HepG2 (cell line): ENCODE measurements at regions not wholly inside any gene's neighbourhood (a gene's known extent, or its start where the extent isn't known, plus 50 kb on each side); places are given as distances from the start of the nearest gene placed in this dataset.

Experiments used
- ATAC-seq: fragments of 200-7000 bp; cut with Tn5 transposase; 3 replicates; pipeline ENCODE4 v1.9.1; 2020; ENCODE audit warnings: mild to moderate bottlenecking, moderate library complexity
- BruUV-seq: library from RNA; stranded (reverse); fragments of 400-500 nt; replicated peaks from 2 replicates; lab custom pipeline; 2021; lab: Mats Ljungman, UMichigan
- CTCF ChIA-PET: fragments of 300-600 bp; formaldehyde crosslinking; extraction: SDS; loops from one replicate; lab custom pipeline; 2021; ENCODE audit warnings: low total read pairs, inconsistent platforms, low intra/inter-chr PET ratio; lab: Yijun Ruan, JAX
- POLR2A ChIA-PET: fragments of 350-600 bp; sonication (Branson Sonifier 250); formaldehyde crosslinking; loops from one replicate; lab custom pipeline; 2020; ENCODE audit warnings: antibody characterized with exemption, inconsistent platforms; lab: Yijun Ruan, JAX
- DNase-seq: peaks from one replicate; pipeline ENCODE4 v3.0.0-alpha.2; 2015; ENCODE audit warnings: low spot score
- FAIRE-seq: peaks from 3 replicates; lab custom pipeline; 2011; peaks lifted over from hg19 to GRCh38; lab: Jason Lieb, UNC
- H2AFZ ChIP-seq: one replicate; pipeline ENCODE4 v1.6.1; 2011; ENCODE audit warnings: low read length, inconsistent platforms
- H3K27ac ChIP-seq: fragments of 300-600 bp; 3 replicates; pipeline ENCODE4 v1.8.0; 2011; ENCODE audit warnings: mixed run types, mild to moderate bottlenecking, mixed read lengths, low read length, inconsistent platforms; ENCODE audit not compliant: insufficient read depth; ENCODE audit errors: extremely low read length
- H3K27me3 ChIP-seq, 2 experiments: fragments of 200-600 bp in 1 of 2; 2 replicates in 1 of 2; 3 replicates in 1 of 2; pipeline versions ENCODE4 v1.6.0 to v1.8.0; 2011; ENCODE audit warnings: low read length in 2 of 2, mild to moderate bottlenecking in 2 of 2, moderate library complexity in 2 of 2, inconsistent platforms in 1 of 2; ENCODE audit not compliant: insufficient read depth in 2 of 2, control insufficient read depth in 1 of 2
- H3K36me3 ChIP-seq, 2 experiments: fragments of 200-600 bp in 1 of 2; replicated peaks in 1 of 2; 2 replicates in 1 of 2; 3 replicates in 1 of 2; pipeline versions ENCODE4 v1.5.1 to v1.8.0; 2011; ENCODE audit warnings: low read length in 2 of 2, inconsistent platforms in 1 of 2; ENCODE audit not compliant: insufficient read depth in 2 of 2, control insufficient read depth in 1 of 2
- H3K4me1 ChIP-seq: 2 replicates; pipeline ENCODE4 v1.5.1; 2012; ENCODE audit warnings: low read length, inconsistent platforms; ENCODE audit not compliant: insufficient read depth
- H3K4me2 ChIP-seq: 2 replicates; pipeline ENCODE4 v1.6.0; 2011; ENCODE audit warnings: low read depth, low read length, inconsistent platforms
- H3K4me3 ChIP-seq, 3 experiments: fragments of 200-600 bp in 1 of 3; sonication (generic), shearing (Covaris generic) in 1 of 3; replicated peaks in 1 of 3; 2 replicates each; pipeline ENCODE4 v1.5.1; 2011 to 2016; ENCODE audit warnings: low read length in 3 of 3, inconsistent platforms in 2 of 3, low read depth in 2 of 3, mild to moderate bottlenecking in 2 of 3, control low read depth in 1 of 3, mixed read lengths in 1 of 3; ENCODE audit not compliant: insufficient read depth in 1 of 3
- H3K79me2 ChIP-seq: one replicate; pipeline ENCODE4 v1.6.1; 2011; ENCODE audit warnings: low read length, inconsistent platforms; ENCODE audit not compliant: insufficient read depth
- H3K9ac ChIP-seq: 2 replicates; pipeline ENCODE4 v1.6.0; 2011; ENCODE audit warnings: mild to moderate bottlenecking, low read depth, low read length, inconsistent platforms; ENCODE audit not compliant: insufficient read depth
- H3K9me3 ChIP-seq: 2 replicates; pipeline ENCODE4 v1.5.1; 2012; ENCODE audit warnings: mild to moderate bottlenecking, low read length
- H4K20me1 ChIP-seq: 2 replicates; pipeline ENCODE4 v1.6.0; 2011; ENCODE audit warnings: inconsistent platforms, mild to moderate bottlenecking, low read length, moderate library complexity; ENCODE audit not compliant: insufficient read depth
- ARID2 ChIP-seq: sonication (generic); formaldehyde crosslinking; IDR thresholded peaks from 2 replicates; pipeline ENCODE4 v1.8.1; 2022; ENCODE audit warnings: mild to moderate bottlenecking, missing genetic modification reagents, borderline replicate concordance
- ATAD3A ChIP-seq: sonication (generic); formaldehyde crosslinking; IDR thresholded peaks from 2 replicates; pipeline ENCODE4 v1.4.0; 2020; ENCODE audit warnings: missing genetic modification reagents
- DR1 ChIP-seq: sonication (generic); formaldehyde crosslinking; IDR thresholded peaks from 2 replicates; pipeline ENCODE4 v1.8.0; 2021; ENCODE audit warnings: mild to moderate bottlenecking, missing genetic modification reagents, inconsistent platforms
- KLF13 ChIP-seq: sonication (generic); formaldehyde crosslinking; IDR thresholded peaks from 2 replicates; pipeline ENCODE4 v1.4.0; 2020; ENCODE audit warnings: mild to moderate bottlenecking, missing genetic modification reagents
- NONO ChIP-seq, 2 experiments: fragments of 450-650 bp in 1 of 2; sonication (generic) in 1 of 2; formaldehyde crosslinking in 1 of 2; IDR thresholded peaks in 1 of 2; conservative IDR thresholded peaks in 1 of 2; 2 replicates each; pipeline versions ENCODE4 v1.6.1 to v1.8.0; 2017 to 2022; ENCODE audit warnings: mild to moderate bottlenecking in 1 of 2, missing genetic modification reagents in 1 of 2, moderate library complexity in 1 of 2
- PHF21A ChIP-seq: sonication (generic); formaldehyde crosslinking; IDR thresholded peaks from 2 replicates; pipeline ENCODE4 v1.5.0; 2020; ENCODE audit warnings: mild to moderate bottlenecking, missing genetic modification reagents
- PITX1 ChIP-seq: sonication (generic); formaldehyde crosslinking; IDR thresholded peaks from 2 replicates; pipeline ENCODE4 v1.5.1; 2020; ENCODE audit warnings: mild to moderate bottlenecking, missing genetic modification reagents
- SP5 ChIP-seq: IDR thresholded peaks from 2 replicates; pipeline ENCODE4 v1.6.1; 2016; ENCODE audit warnings: low read depth, borderline replicate concordance
- STAG1 ChIP-seq: sonication (generic); formaldehyde crosslinking; IDR thresholded peaks from 2 replicates; pipeline ENCODE4 v1.4.0; 2020; ENCODE audit warnings: missing genetic modification reagents
- ZNF780A ChIP-seq: sonication (generic); formaldehyde crosslinking; IDR thresholded peaks from 2 replicates; pipeline ENCODE4 v1.8.0; 2022; ENCODE audit warnings: mild to moderate bottlenecking, missing genetic modification reagents, moderate library complexity
- ZNF816 ChIP-seq: sonication (generic); formaldehyde crosslinking; IDR thresholded peaks from 2 replicates; pipeline ENCODE4 v1.8.0; 2022; ENCODE audit warnings: missing genetic modification reagents, mild to moderate bottlenecking, borderline replicate concordance
- ZNF883 ChIP-seq: sonication (generic); formaldehyde crosslinking; IDR thresholded peaks from 2 replicates; pipeline ENCODE4 v1.5.1; 2020; ENCODE audit warnings: mild to moderate bottlenecking, missing genetic modification reagents; ENCODE audit errors: not compliant biosample characterization
- WGBS: methylation state at CpG from one replicate; pipeline ENCODE4 v1.1.6; 2017; ENCODE audit warnings: low lambda C conversion rate; 5-methylcytosine and 5-hydroxymethylcytosine counted together
- in situ Hi-C: cut with HindIII; loops from 2 replicates; pipeline ENCODE4 v1.10.0; 2017; ENCODE audit warnings: low pct_unique_long_range_greater_than_20kb; ENCODE audit not compliant: extremely low pct_ligation_motif_present
- intact Hi-C: fragments of 100-400 bp; cut with micrococcal nuclease; formaldehyde crosslinking; loops from one replicate; pipeline ENCODE4 v1.10.0; 2022; ENCODE audit not compliant: unreplicated experiment
- TF ChIP-seq, protein P1 (sequence below): conservative IDR thresholded peaks from 2 replicates; pipeline ENCODE4 v1.6.1; 2018; ENCODE audit warnings: missing genetic modification reagents
- TF ChIP-seq, protein P2 (sequence below): sonication (generic); formaldehyde crosslinking; IDR thresholded peaks from 2 replicates; pipeline ENCODE4 v1.4.0; 2020; ENCODE audit warnings: missing genetic modification reagents, mild to moderate bottlenecking, borderline replicate concordance
- TF ChIP-seq, protein P3 (sequence below): sonication (generic); formaldehyde crosslinking; conservative IDR thresholded peaks from 2 replicates; pipeline ENCODE4 v1.4.0; 2020; ENCODE audit warnings: missing genetic modification reagents
- TF ChIP-seq, protein P4 (sequence below): sonication (generic); formaldehyde crosslinking; IDR thresholded peaks from 2 replicates; pipeline ENCODE4 v1.4.0; 2020; ENCODE audit warnings: missing genetic modification reagents

DNA sequence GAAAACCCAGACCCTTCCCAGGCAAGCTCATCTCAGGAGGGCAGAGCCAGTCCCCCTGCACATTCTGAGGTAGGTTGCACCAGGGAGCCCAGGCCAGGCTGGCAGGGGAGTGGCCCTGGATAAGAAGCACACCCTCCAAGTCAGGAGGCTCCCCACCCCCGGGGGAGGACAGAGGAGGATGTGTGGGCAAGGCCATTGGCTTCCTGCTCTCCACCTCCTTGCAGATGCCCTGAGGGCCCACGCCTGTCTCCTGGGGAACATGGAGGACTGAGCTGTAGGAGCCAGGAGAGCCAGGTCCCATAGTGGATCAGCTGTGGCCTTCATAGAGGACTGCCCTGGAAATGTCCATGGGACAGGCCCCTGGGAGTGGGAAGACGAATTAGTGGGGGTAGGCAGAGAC is 126.7 kb downstream of the IRF8 start:
- Histone ChIP-seq H3K4me3 (no peak overlapping the region), H3K27ac (no peak overlapping the region), H3K4me1 (no peaks in the 10 kb centered on the region), H4K20me1 (no peaks in the 10 kb centered on the region), H3K9me3 (peaks cover 8% of the 10 kb centered on the region), H3K27me3 (peaks cover 10 to 34% of the 10 kb centered on the region in 2 experiments; a peak in 4 of 5 replicates), H3K36me3 (no peaks in the 10 kb centered on the region), H3K9ac (no peak overlapping the region), H3K4me2 (no peak overlapping the region), H3K79me2 (no peaks in the 10 kb centered on the region), H2AFZ (no peak overlapping the region)
- ChIA-PET POLR2A (no interaction called here), CTCF (no interaction called here)
- BruUV-seq = no TSS peak
- ATAC-seq = no peak; the same call in 2 of the 3 replicates
- no peak for DNase-seq
- intact Hi-C loops = no loop called here
- no peak for FAIRE-seq
- 18% methylated on average over 3 of the region's 3 CpGs for WGBS
- in situ Hi-C loops = no loop called here
- TF ChIP-seq, protein P1, sequence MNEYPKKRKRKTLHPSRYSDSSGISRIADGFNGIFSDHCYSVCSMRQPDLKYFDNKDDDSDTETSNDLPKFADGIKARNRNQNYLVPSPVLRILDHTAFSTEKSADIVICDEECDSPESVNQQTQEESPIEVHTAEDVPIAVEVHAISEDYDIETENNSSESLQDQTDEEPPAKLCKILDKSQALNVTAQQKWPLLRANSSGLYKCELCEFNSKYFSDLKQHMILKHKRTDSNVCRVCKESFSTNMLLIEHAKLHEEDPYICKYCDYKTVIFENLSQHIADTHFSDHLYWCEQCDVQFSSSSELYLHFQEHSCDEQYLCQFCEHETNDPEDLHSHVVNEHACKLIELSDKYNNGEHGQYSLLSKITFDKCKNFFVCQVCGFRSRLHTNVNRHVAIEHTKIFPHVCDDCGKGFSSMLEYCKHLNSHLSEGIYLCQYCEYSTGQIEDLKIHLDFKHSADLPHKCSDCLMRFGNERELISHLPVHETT (CRISPR knock-in tag) = no peak
- TF ChIP-seq PITX1 (CRISPR knock-in tag) (no peak), ZNF883 (CRISPR knock-in tag) (no peak), ARID2 (CRISPR knock-in tag) (no peak), STAG1 (CRISPR knock-in tag) (no peak), ZNF780A (CRISPR knock-in tag) (no peak), PHF21A (CRISPR knock-in tag) (no peak), SP5 (CRISPR knock-in tag) (no peak), DR1 (CRISPR knock-in tag) (no peak), NONO (IDR thresholded peaks at IDR 0.05) (no peak), NONO (CRISPR knock-in tag; conservative IDR thresholded peaks at IDR 0.05) (no peak), KLF13 (CRISPR knock-in tag) (no peak), ATAD3A (no peak), ZNF816 (no peak)
- TF ChIP-seq, protein P2, sequence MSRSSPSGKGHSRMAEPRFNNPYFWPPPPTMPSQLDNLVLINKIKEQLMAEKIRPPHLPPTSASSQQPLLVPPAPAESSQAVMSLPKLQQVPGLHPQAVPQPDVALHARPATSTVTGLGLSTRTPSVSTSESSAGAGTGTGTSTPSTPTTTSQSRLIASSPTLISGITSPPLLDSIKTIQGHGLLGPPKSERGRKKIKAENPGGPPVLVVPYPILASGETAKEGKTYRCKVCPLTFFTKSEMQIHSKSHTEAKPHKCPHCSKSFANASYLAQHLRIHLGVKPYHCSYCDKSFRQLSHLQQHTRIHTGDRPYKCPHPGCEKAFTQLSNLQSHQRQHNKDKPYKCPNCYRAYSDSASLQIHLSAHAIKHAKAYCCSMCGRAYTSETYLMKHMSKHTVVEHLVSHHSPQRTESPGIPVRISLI = no peak
- TF ChIP-seq, protein P3, sequence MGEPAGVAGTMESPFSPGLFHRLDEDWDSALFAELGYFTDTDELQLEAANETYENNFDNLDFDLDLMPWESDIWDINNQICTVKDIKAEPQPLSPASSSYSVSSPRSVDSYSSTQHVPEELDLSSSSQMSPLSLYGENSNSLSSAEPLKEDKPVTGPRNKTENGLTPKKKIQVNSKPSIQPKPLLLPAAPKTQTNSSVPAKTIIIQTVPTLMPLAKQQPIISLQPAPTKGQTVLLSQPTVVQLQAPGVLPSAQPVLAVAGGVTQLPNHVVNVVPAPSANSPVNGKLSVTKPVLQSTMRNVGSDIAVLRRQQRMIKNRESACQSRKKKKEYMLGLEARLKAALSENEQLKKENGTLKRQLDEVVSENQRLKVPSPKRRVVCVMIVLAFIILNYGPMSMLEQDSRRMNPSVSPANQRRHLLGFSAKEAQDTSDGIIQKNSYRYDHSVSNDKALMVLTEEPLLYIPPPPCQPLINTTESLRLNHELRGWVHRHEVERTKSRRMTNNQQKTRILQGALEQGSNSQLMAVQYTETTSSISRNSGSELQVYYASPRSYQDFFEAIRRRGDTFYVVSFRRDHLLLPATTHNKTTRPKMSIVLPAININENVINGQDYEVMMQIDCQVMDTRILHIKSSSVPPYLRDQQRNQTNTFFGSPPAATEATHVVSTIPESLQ (CRISPR knock-in tag) = no peak
- TF ChIP-seq, protein P4, sequence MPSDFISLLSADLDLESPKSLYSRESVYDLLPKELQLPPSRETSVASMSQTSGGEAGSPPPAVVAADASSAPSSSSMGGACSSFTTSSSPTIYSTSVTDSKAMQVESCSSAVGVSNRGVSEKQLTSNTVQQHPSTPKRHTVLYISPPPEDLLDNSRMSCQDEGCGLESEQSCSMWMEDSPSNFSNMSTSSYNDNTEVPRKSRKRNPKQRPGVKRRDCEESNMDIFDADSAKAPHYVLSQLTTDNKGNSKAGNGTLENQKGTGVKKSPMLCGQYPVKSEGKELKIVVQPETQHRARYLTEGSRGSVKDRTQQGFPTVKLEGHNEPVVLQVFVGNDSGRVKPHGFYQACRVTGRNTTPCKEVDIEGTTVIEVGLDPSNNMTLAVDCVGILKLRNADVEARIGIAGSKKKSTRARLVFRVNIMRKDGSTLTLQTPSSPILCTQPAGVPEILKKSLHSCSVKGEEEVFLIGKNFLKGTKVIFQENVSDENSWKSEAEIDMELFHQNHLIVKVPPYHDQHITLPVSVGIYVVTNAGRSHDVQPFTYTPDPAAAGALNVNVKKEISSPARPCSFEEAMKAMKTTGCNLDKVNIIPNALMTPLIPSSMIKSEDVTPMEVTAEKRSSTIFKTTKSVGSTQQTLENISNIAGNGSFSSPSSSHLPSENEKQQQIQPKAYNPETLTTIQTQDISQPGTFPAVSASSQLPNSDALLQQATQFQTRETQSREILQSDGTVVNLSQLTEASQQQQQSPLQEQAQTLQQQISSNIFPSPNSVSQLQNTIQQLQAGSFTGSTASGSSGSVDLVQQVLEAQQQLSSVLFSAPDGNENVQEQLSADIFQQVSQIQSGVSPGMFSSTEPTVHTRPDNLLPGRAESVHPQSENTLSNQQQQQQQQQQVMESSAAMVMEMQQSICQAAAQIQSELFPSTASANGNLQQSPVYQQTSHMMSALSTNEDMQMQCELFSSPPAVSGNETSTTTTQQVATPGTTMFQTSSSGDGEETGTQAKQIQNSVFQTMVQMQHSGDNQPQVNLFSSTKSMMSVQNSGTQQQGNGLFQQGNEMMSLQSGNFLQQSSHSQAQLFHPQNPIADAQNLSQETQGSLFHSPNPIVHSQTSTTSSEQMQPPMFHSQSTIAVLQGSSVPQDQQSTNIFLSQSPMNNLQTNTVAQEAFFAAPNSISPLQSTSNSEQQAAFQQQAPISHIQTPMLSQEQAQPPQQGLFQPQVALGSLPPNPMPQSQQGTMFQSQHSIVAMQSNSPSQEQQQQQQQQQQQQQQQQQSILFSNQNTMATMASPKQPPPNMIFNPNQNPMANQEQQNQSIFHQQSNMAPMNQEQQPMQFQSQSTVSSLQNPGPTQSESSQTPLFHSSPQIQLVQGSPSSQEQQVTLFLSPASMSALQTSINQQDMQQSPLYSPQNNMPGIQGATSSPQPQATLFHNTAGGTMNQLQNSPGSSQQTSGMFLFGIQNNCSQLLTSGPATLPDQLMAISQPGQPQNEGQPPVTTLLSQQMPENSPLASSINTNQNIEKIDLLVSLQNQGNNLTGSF = no peak
